HCT116 (cell line): ENCODE measurements at regions not wholly inside any gene's neighbourhood (a gene's known extent, or its start where the extent isn't known, plus 50 kb on each side); places are given as distances from the start of the nearest gene placed in this dataset.

Experiments used
- ATAC-seq: fragments of 200-7000 bp; cut with Tn5 transposase; 2 replicates; pipeline ENCODE4 v1.9.1; 2020; ENCODE audit warnings: mild to moderate bottlenecking, moderate library complexity
- BruUV-seq: library from RNA; stranded (reverse); fragments of 400-500 nt; replicated peaks from 2 replicates; lab custom pipeline; 2021; lab: Mats Ljungman, UMichigan
- CTCF ChIA-PET: fragments of 300-600 bp; sonication (Branson Sonifier 250); formaldehyde crosslinking; loops from one replicate; lab custom pipeline; 2021; ENCODE audit warnings: antibody characterized with exemption; lab: Charles Lee
- POLR2A ChIA-PET: fragments of 300-600, 350-600 bp; sonication (Branson Sonifier 250); formaldehyde crosslinking; loops from one replicate; lab custom pipeline; 2021; ENCODE audit warnings: antibody characterized with exemption; lab: Charles Lee
- RAD21 ChIA-PET, 2 experiments: fragments of 300-600 bp; sonication (Branson Sonifier 250); formaldehyde crosslinking; loops; one replicate each; lab custom pipeline; 2023; ENCODE audit warnings: low total read pairs in 2 of 2; ENCODE audit not compliant: uncharacterized antibody in 2 of 2, unreplicated experiment in 2 of 2, low non-redundant PET in 1 of 2; lab: Charles Lee
- DNase-seq: peaks from one replicate; pipeline ENCODE4 v3.0.0-alpha.2; 2010; ENCODE audit warnings: low read depth, low spot score
- H2AFZ ChIP-seq: fragments of 200-600 bp; shearing (Covaris generic), sonication (generic); 2 replicates; pipeline ENCODE4 v1.6.1; 2017; ENCODE audit warnings: low read depth, mixed run types, mixed read lengths, antibody characterized with exemption, low read length; ENCODE audit not compliant: poor library complexity, severe bottlenecking
- H3K27ac ChIP-seq: 2 replicates; pipeline ENCODE4 v1.5.1; 2012; ENCODE audit warnings: low read depth, low read length
- H3K27me3 ChIP-seq: fragments of 200-600 bp; sonication (generic); 2 replicates; pipeline ENCODE4 v1.6.1; 2016; ENCODE audit warnings: mixed run types, low read length, mixed read lengths; ENCODE audit not compliant: insufficient read depth
- H3K36me3 ChIP-seq, 2 experiments: fragments of 200-500 bp in 1 of 2; fragments of 200-600 bp in 1 of 2; sonication (Bioruptor generic) in 1 of 2; sonication (generic) in 1 of 2; 2 replicates each; pipeline versions ENCODE4 v1.5.1 to v1.6.1; 2014 to 2016; ENCODE audit warnings: low read length in 2 of 2, inconsistent platforms in 1 of 2, mixed read lengths in 1 of 2, mixed run types in 1 of 2; ENCODE audit not compliant: insufficient read depth in 2 of 2, control insufficient read depth in 1 of 2
- H3K4me1 ChIP-seq, 2 experiments: fragments of 200-600 bp in 1 of 2; sonication (generic) in 1 of 2; 2 replicates each; pipeline versions ENCODE4 v1.5.1 to v1.6.1; 2012 to 2017; ENCODE audit warnings: low read length in 2 of 2, inconsistent platforms in 1 of 2, mild to moderate bottlenecking in 1 of 2, mixed read lengths in 1 of 2, mixed run types in 1 of 2, moderate library complexity in 1 of 2; ENCODE audit not compliant: insufficient read depth in 2 of 2, control insufficient read depth in 1 of 2
- H3K4me2 ChIP-seq: fragments of 200-600 bp; sonication (generic); 2 replicates; pipeline ENCODE4 v1.6.1; 2017; ENCODE audit warnings: mixed run types, low read length, mixed read lengths
- H3K4me3 ChIP-seq, 2 experiments: fragments of 200-600 bp in 1 of 2; sonication (generic) in 1 of 2; replicated peaks in 1 of 2; 2 replicates each; pipeline ENCODE4 v1.5.1; 2011 to 2016; ENCODE audit warnings: low read length in 2 of 2, control low read depth in 1 of 2, low read depth in 1 of 2, mild to moderate bottlenecking in 1 of 2, mixed read lengths in 1 of 2, mixed run types in 1 of 2
- H3K79me2 ChIP-seq: fragments of 200-600 bp; sonication (generic); 2 replicates; pipeline ENCODE4 v1.6.1; 2017; ENCODE audit warnings: mild to moderate bottlenecking, mixed run types, low read length, moderate library complexity, mixed read lengths; ENCODE audit not compliant: insufficient read depth
- H3K9ac ChIP-seq: fragments of 200-600 bp; sonication (generic); 2 replicates; pipeline ENCODE4 v1.6.1; 2016; ENCODE audit warnings: low read length, mixed read lengths
- H3K9me2 ChIP-seq: fragments of 200-600 bp; sonication (generic), shearing (Covaris generic); 2 replicates; pipeline ENCODE4 v1.6.1; 2017; ENCODE audit warnings: mixed run types, mild to moderate bottlenecking, moderate library complexity; ENCODE audit not compliant: insufficient read depth
- H3K9me3 ChIP-seq, 2 experiments: fragments of 200-500 bp in 1 of 2; fragments of 200-600 bp in 1 of 2; sonication (Bioruptor generic) in 1 of 2; sonication (generic) in 1 of 2; 2 replicates each; pipeline ENCODE4 v1.6.1; 2014 to 2017; ENCODE audit warnings: low read length in 2 of 2, mixed read lengths in 2 of 2, inconsistent platforms in 1 of 2, low read depth in 1 of 2, mild to moderate bottlenecking in 1 of 2, mixed run types in 1 of 2, moderate library complexity in 1 of 2; ENCODE audit not compliant: control insufficient read depth in 1 of 2, insufficient read depth in 1 of 2
- H4K20me1 ChIP-seq: fragments of 200-600 bp; sonication (generic), shearing (Covaris generic); 2 replicates; pipeline ENCODE4 v1.6.1; 2017; ENCODE audit warnings: mixed run types, mild to moderate bottlenecking, moderate library complexity; ENCODE audit not compliant: insufficient read depth
- CBX3 ChIP-seq: IDR thresholded peaks from 2 replicates; pipeline ENCODE4 v1.6.1; 2012; ENCODE audit warnings: low read depth
- CTCF ChIP-seq, 3 experiments: fragments of 200-600 bp in 1 of 3; sonication (generic) in 1 of 3; IDR thresholded peaks in 2 of 3; conservative IDR thresholded peaks in 1 of 3; 2 replicates each; pipeline ENCODE4 v1.5.1; 2012 to 2017; ENCODE audit warnings: low read depth in 2 of 3, low read length in 2 of 3, antibody characterized with exemption in 1 of 3, borderline replicate concordance in 1 of 3, control low read depth in 1 of 3, mild to moderate bottlenecking in 1 of 3, mixed read lengths in 1 of 3, mixed run types in 1 of 3, moderate library complexity in 1 of 3; ENCODE audit not compliant: insufficient read depth in 1 of 3
- EZH2phosphoT487 ChIP-seq: fragments of 200-600 bp; IDR thresholded peaks from 2 replicates; pipeline ENCODE4 v1.6.1; 2018; ENCODE audit warnings: antibody characterized with exemption, borderline replicate concordance
- FOSL1 ChIP-seq: IDR thresholded peaks from 2 replicates; pipeline ENCODE4 v1.6.1; 2012; ENCODE audit warnings: low read depth
- JUND ChIP-seq: IDR thresholded peaks from 2 replicates; pipeline ENCODE4 v1.6.1; 2012
- RAD21 ChIP-seq: IDR thresholded peaks from 2 replicates; pipeline ENCODE4 v1.6.1; 2012; ENCODE audit warnings: low read depth, mild to moderate bottlenecking
- REST ChIP-seq: IDR thresholded peaks from 2 replicates; pipeline ENCODE4 v1.6.1; 2012; ENCODE audit warnings: low read depth
- SIN3A ChIP-seq: IDR thresholded peaks from 2 replicates; pipeline ENCODE4 v1.6.1; 2012; ENCODE audit warnings: low read depth
- ZNF274 ChIP-seq: fragments of 200-500 bp; sonication (Bioruptor generic); IDR thresholded peaks from 2 replicates; pipeline ENCODE4 v1.6.1; 2014; ENCODE audit warnings: mild to moderate bottlenecking, low read depth, low read length, inconsistent platforms
- intact Hi-C: fragments of 100-400 bp; cut with micrococcal nuclease; formaldehyde crosslinking; loops from 2 replicates; pipeline ENCODE4 v1.10.0; 2022

- ATAC-seq (no peak), DNase-seq (no peak)
- Histone ChIP-seq H3K79me2 (no peaks in the 10 kb centered on the region), H2AFZ (no peak overlapping the region), H3K36me3 (no peaks in the 10 kb centered on the region), H3K4me2 (no peak overlapping the region), H3K9me3 (no peaks in the 10 kb centered on the region), H3K9ac (no peak overlapping the region), H3K4me1 (no peaks in the 10 kb centered on the region), H3K9me2 (no peaks in the 10 kb centered on the region), H4K20me1 (no peaks in the 10 kb centered on the region), H3K4me3 (no peak overlapping the region), H3K27ac (no peak overlapping the region), H3K27me3 (no peaks in the 10 kb centered on the region)
- intact Hi-C loops: no loop called here
- POLR2A ChIA-PET: no interaction called here
- CTCF ChIA-PET: no interaction called here
- TF ChIP-seq CBX3 (no peak), CTCF (IDR thresholded peaks at IDR 0.05 in 2 of 3, conservative IDR thresholded peaks at IDR 0.05 in 1 of 3; ENCODE audit: borderline replicate concordance in 1 of 3, insufficient read depth in 1 of 3, low read depth in 2 of 3, low read length in 2 of 3) (no peak), SIN3A (no peak), FOSL1 (no peak)
- RAD21 ChIA-PET: no interaction called here
- no TSS peak for BruUV-seq
These were observed 772.8 kb upstream of the TSPY4 start for GRCh38 chrY:8564421-8564820.

- no TSS peak for BruUV-seq
- Histone ChIP-seq H2AFZ (no peak overlapping the region), H3K9ac (no peak overlapping the region), H3K4me3 (no peak overlapping the region), H3K4me1 (no peaks in the 10 kb centered on the region), H3K27ac (no peak overlapping the region), H3K4me2 (no peak overlapping the region), H3K79me2 (no peaks in the 10 kb centered on the region), H3K9me3 (no peaks in the 10 kb centered on the region), H4K20me1 (no peaks in the 10 kb centered on the region), H3K9me2 (no peaks in the 10 kb centered on the region), H3K36me3 (no peaks in the 10 kb centered on the region), H3K27me3 (no peaks in the 10 kb centered on the region)
- ChIA-PET POLR2A (no interaction called here), CTCF (no interaction called here), RAD21 (no interaction called here)
- intact Hi-C loops: no loop called here
- ATAC-seq: no peak
- no peak for DNase-seq
- TF ChIP-seq JUND (no peak), CBX3 (no peak), RAD21 (no peak), ZNF274 (no peak), REST (no peak), EZH2phosphoT487 (no peak), FOSL1 (no peak), CTCF (IDR thresholded peaks at IDR 0.05 in 2 of 3, conservative IDR thresholded peaks at IDR 0.05 in 1 of 3; ENCODE audit: borderline replicate concordance in 1 of 3, insufficient read depth in 1 of 3, low read depth in 2 of 3, low read length in 2 of 3) (no peak)
These were observed 771.1 kb upstream of the TSPY4 start for GRCh38 chrY:8566198-8566597.
